MG63 (cell line): ENCODE measurements at regions not wholly inside any gene's neighbourhood (a gene's known extent, or its start where the extent isn't known, plus 50 kb on each side); places are given as distances from the start of the nearest gene placed in this dataset.

Source experiments
- DNase-seq: peaks from one replicate; pipeline ENCODE4 v3.0.0-alpha.2; 2020
- H3K27me3 ChIP-seq: fragments of 250-450 bp; sonication (Bioruptor Pico); 2 replicates; pipeline ENCODE4 v1.5.1; 2020; ENCODE audit warnings: mild to moderate bottlenecking, moderate library complexity
- H3K36me3 ChIP-seq: fragments of 250-450 bp; sonication (Bioruptor Pico); 2 replicates; pipeline ENCODE4 v1.5.1; 2020; ENCODE audit warnings: mild to moderate bottlenecking, moderate library complexity
- H3K4me3 ChIP-seq: fragments of 250-450 bp; sonication (Bioruptor Pico); 2 replicates; pipeline ENCODE4 v1.5.1; 2020; ENCODE audit warnings: mild to moderate bottlenecking, moderate library complexity
- H3K9me3 ChIP-seq: fragments of 250-450 bp; sonication (Bioruptor Pico); 2 replicates; pipeline ENCODE4 v1.5.1; 2020; ENCODE audit warnings: mild to moderate bottlenecking, moderate library complexity

DNA sequence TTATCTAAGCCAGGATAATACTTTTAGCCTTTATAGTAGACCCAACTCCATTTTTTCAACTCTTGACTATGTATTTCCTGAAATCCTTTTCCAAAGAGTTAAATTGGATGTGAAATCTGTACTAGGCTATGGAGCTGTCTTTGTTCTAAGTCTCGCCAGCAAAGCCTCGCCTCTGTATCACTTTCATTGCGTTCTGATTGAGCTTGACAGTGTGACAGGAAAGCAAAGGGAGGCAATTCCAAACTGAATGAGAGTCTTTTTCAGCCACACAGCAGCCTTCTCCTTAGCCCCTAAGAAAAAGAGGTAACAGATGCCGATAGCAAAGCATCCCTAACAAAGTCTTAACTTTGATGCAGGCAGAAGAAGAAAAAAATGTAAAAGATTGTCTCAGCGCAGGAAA is 154.6 kb upstream of the OTX2 start:
- Histone ChIP-seq H3K27me3 (no peaks in the 10 kb centered on the region), H3K36me3 (no peaks in the 10 kb centered on the region), H3K9me3 (no peaks in the 10 kb centered on the region), H3K4me3 (no peak overlapping the region)
- DNase-seq: no peak

DNA sequence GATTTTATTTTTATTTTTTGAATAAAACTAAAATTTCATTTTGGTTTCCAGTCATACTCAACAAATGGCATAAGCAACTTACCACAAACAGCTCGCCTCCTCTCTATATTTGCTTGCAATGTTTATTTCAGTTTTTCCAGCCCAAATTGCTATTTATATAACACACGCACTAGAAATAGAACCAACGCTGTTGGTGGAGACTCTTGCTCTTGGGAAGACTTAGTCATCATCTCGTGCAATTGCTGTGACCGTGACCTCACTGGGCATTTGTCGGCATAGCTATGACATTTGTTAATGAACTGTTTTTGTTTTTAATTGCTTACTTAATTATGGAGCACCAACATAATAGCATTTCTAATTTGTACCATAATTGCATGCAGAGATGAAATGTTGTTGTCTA is 153.1 kb upstream of the OTX2 start:
- DNase-seq: no peak
- Histone ChIP-seq H3K36me3 (no peaks in the 10 kb centered on the region), H3K27me3 (no peaks in the 10 kb centered on the region), H3K9me3 (no peaks in the 10 kb centered on the region), H3K4me3 (no peak overlapping the region)

DNA sequence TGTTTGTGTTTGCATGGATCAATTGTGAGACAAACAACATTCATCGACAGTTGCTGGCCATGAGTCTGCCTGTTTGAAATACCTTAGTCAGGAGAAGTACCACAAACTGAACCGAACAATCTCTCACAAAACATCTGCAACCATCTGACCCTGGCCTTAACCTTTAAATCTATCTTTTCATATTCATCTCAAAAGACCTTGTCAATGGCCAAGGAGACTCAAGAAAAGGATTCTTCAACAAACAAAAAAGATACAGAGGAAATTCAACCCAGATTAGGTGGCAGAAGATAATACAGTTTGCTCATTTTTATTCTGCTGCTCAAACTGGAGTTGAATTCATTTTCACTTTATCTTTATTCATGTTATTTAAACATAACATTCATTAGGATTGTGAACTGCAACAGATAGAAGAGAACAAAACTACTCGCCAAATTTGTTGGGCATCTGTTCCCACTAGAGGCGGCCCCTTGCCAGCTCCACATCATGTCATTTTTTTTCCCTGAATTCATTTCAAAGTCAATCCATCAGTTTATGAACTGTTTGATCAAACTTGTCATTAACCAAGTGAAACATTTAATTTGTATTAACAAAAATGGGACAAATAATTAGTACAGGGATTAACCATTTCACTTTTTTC is 152.3 kb upstream of the OTX2 start:
- H3K9me3 ChIP-seq: no peaks in the 10 kb centered on the region
- no peak for DNase-seq
- H3K4me3 ChIP-seq: no peak overlapping the region
- H3K27me3 ChIP-seq: no peaks in the 10 kb centered on the region
- H3K36me3 ChIP-seq: no peaks in the 10 kb centered on the region

GRCh38 chr14:56959869-56960268 is 149.6 kb upstream of the OTX2 start:
- no peaks in the 10 kb centered on the region for H3K9me3 ChIP-seq
- no peak for DNase-seq
- no peaks in the 10 kb centered on the region for H3K27me3 ChIP-seq

DNA sequence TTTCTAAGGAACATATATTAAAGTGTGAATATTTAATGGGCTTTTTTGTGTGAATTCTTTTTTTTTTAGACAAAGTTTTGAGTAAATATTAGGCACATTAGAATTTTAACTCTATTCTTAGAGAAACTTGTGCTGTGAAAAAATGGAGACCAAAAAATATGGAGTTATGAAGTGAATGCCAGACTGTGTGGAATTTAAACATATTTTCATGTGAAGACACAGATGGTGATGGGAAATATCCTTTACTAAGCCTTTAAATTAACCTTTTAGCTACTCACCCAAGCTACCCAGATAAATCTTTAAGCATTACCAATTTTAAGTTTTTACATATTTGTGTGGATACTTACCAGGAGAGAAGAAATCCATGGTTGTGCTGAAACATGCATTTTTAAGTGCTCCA is 148.8 kb upstream of the OTX2 start:
- H3K9me3 ChIP-seq: no peaks in the 10 kb centered on the region
- no peaks in the 10 kb centered on the region for H3K27me3 ChIP-seq
- no peak for DNase-seq
- H3K36me3 ChIP-seq: no peaks in the 10 kb centered on the region
- no peak overlapping the region for H3K4me3 ChIP-seq

More at GRCh38 chr14:56959869-56960268, 149.6 kb upstream of the OTX2 start:
- no peak overlapping the region for H3K4me3 ChIP-seq
- no peaks in the 10 kb centered on the region for H3K36me3 ChIP-seq

- DNase-seq: no peak
- Histone ChIP-seq H3K36me3 (no peaks in the 10 kb centered on the region), H3K4me3 (no peak overlapping the region), H3K9me3 (no peaks in the 10 kb centered on the region), H3K27me3 (no peaks in the 10 kb centered on the region)
Observed at GRCh38 chr14:56956182-56956581, 145.9 kb upstream of the OTX2 start.

DNA sequence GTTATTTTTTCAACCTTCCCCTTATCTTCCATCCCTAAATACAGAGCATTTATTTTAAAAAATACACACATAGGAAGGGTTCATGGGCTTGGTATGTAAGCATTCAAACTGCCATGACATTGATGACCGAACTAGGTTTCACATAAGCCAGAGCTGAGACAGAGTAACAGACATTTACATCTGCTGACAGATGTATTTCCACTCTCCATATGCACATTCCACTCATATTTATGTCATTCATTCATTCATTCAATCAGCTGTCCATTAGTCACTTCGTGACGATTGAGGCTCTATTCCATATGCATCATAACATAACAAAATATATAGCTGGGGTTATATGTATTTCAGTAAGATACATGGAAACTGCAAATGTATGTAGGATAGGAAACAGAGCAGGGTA is 145.5 kb upstream of the OTX2 start:
- DNase-seq: no peak
- Histone ChIP-seq H3K36me3 (no peaks in the 10 kb centered on the region), H3K4me3 (no peak overlapping the region), H3K9me3 (no peaks in the 10 kb centered on the region), H3K27me3 (no peaks in the 10 kb centered on the region)

DNA sequence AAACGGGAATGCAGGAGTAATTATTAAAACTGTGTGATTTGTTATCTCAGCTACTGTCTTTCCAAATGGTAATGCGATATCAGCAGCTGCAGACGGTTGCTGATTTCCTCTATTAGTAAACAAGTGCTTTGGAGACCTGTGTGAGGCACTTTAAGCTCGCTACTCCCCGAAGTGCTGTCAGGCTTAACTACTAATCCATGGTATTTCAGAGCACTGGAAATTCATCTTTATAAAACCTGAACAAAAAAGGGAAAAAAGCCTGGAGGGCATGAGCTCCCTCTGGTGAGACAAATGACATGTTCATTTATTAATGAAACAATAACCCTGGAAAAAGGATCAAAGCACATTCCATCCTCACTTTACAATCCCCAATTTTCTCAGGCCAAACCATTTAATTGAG is 143.6 kb upstream of the OTX2 start:
- H3K9me3 ChIP-seq: no peaks in the 10 kb centered on the region
- H3K27me3 ChIP-seq: no peaks in the 10 kb centered on the region
- no peak for DNase-seq
- H3K4me3 ChIP-seq: no peak overlapping the region
- no peaks in the 10 kb centered on the region for H3K36me3 ChIP-seq

DNA sequence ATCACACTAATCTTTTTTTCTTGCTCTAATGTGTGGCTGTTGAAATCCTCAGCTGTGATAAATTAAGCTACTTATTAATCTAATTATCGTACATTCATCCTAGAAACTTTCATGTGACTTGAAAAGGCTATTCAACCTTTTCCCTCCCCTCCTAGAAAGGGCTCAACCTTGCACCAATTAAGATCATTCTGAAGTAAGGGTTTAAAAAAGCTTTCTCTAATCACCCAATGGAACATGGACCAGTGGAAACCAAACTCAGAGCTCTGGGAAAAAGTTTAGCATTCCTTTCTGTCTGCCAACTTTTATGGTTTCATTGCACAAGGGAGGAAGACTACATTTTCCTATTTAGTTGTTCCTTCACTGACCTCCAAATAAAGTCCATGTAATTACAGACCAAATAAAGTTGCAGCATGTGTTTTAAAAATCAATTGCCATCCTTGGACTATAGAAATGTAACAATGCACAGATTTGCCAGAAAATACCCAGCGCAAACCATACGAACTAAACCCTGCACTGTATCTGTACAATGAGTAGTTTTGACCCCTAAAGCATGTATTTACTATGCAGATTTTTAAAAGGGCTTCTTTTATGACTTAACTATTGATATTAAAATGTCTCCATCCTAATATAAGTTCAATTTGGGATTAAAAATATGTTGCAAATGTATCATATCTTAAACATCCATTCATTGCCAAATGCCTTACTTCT is 142.6 kb upstream of the OTX2 start:
- no peaks in the 10 kb centered on the region for H3K36me3 ChIP-seq
- H3K4me3 ChIP-seq: no peak overlapping the region
- DNase-seq: no peak
- no peaks in the 10 kb centered on the region for H3K27me3 ChIP-seq
- H3K9me3 ChIP-seq: no peaks in the 10 kb centered on the region

GRCh38 chr14:56949828-56950227 is 139.5 kb upstream of the OTX2 start:
- Histone ChIP-seq H3K4me3 (no peak overlapping the region), H3K36me3 (no peaks in the 10 kb centered on the region), H3K9me3 (no peaks in the 10 kb centered on the region), H3K27me3 (no peaks in the 10 kb centered on the region)
- peak; percentile 5 for DNase-seq

- DNase-seq: no peak
- Histone ChIP-seq H3K27me3 (no peaks in the 10 kb centered on the region), H3K9me3 (no peaks in the 10 kb centered on the region), H3K36me3 (no peaks in the 10 kb centered on the region), H3K4me3 (no peak overlapping the region)
Observed at GRCh38 chr14:56945291-56945690, 135.0 kb upstream of the OTX2 start.

- DNase-seq: no peak
Observed at GRCh38 chr14:56944397-56944796, 134.1 kb upstream of the OTX2 start.

GRCh38 chr14:56933446-56933845 is 123.2 kb upstream of the OTX2 start:
- no peaks in the 10 kb centered on the region for H3K36me3 ChIP-seq
- H3K27me3 ChIP-seq: no peaks in the 10 kb centered on the region
- H3K4me3 ChIP-seq: no peak overlapping the region
- no peaks in the 10 kb centered on the region for H3K9me3 ChIP-seq
- DNase-seq: no peak

More at GRCh38 chr14:56944397-56944796, 134.1 kb upstream of the OTX2 start:
- no peaks in the 10 kb centered on the region for H3K36me3 ChIP-seq
- no peaks in the 10 kb centered on the region for H3K27me3 ChIP-seq
- no peak overlapping the region for H3K4me3 ChIP-seq
- no peaks in the 10 kb centered on the region for H3K9me3 ChIP-seq

DNA sequence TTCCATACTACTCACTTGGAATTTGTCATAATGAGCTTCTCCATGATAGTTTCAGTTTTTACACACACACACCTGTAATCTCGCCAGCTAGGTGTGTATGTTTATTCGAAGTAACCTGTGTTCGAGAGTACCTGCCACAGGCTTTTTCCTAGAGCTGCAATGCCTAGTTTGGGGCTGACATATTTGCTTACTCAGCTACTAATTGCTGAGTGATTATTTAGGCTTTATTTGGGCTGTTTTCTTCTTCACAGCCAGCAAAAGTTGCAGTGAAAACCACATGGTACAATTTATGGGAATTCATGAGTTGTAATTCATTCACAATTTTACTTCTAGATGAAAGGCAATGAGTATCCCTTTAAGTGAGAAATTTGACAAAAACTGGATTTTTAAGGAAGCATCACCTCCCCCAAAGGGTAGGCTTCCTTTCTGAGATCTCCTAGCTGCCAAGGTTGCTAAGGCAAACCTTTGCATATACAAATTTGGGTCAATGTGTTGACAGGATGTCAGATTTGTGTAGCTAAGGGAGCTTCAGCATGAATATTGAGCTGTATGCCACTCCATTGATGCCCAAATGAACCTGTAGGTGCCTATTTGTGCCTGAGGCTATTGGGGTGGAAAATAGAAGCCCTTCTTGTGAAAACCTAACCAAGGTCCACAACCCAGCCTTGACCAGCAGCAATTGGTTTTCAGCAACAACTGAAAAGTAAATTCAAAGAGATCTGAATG is 108.7 kb upstream of the OTX2 start:
- no peaks in the 10 kb centered on the region for H3K9me3 ChIP-seq
- no peaks in the 10 kb centered on the region for H3K36me3 ChIP-seq
- H3K4me3 ChIP-seq: no peak overlapping the region
- H3K27me3 ChIP-seq: no peaks in the 10 kb centered on the region
- DNase-seq: no peak

- no peaks in the 10 kb centered on the region for H3K9me3 ChIP-seq
- no peaks in the 10 kb centered on the region for H3K27me3 ChIP-seq
- DNase-seq: no peak
Observed at GRCh38 chr14:56905282-56905681, 95.0 kb upstream of the OTX2 start.

DNA sequence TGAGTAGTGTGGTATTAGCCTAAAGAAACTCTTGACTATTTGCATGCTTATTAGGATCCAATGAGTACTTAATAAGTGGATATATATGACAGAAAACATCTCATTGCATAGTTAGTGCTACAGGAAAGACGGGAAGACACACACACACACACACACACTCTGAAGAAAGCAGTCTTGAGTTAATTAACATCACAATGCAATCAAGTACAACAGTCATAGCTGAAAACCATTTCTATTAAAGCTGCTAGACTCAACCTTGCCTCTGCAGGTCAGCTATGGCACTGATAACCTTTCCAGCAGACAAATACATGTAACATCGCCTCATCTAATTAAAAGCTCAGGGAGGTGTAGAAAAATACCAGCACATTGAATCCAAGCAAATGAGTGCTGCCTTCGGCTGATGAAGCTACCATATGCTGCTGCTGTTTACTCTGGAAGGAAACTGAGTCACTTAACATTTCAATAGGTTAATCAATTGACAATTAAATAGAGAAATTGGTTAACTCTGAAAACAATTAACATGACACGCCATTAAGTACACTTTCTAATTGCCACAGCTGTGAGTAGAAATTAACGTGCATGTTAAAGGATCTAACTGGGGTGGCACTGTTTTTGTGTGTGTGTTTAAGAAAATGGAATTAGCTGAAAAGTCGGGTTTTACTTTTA is 93.2 kb upstream of the OTX2 start:
- Histone ChIP-seq H3K36me3 (no peaks in the 10 kb centered on the region), H3K27me3 (no peaks in the 10 kb centered on the region), H3K4me3 (no peak overlapping the region), H3K9me3 (no peaks in the 10 kb centered on the region)
- no peak for DNase-seq

More at GRCh38 chr14:56905282-56905681, 95.0 kb upstream of the OTX2 start:
- Histone ChIP-seq H3K36me3 (no peaks in the 10 kb centered on the region), H3K4me3 (no peak overlapping the region)

DNA sequence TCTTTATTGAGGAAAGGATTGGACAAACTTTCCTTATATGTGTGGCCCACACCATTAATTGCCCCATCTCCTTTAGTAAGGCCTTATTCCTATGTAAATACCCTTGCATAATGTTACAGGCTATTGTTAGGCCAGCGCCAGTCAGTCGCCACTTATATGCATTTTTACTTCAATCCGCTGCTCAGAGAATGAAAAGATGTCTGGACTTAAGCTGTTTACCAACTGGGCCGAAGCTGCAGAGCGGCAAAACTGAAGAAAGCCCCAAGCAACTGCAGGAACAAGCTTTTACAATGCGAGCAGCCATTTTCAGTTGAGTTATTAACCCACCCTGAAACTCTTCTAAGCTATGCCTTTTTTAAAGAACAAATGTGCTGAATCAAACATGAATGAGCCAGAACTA is 92.1 kb upstream of the OTX2 start:
- H3K36me3 ChIP-seq: no peaks in the 10 kb centered on the region
- no peak overlapping the region for H3K4me3 ChIP-seq
- DNase-seq: no peak
- no peaks in the 10 kb centered on the region for H3K27me3 ChIP-seq
- H3K9me3 ChIP-seq: no peaks in the 10 kb centered on the region
